ENCODE measurements at regions not wholly inside any gene's neighbourhood (a gene's known extent, or its start where the extent isn't known, plus 50 kb on each side); places are given as distances from the start of the nearest gene placed in this dataset.

DNA sequence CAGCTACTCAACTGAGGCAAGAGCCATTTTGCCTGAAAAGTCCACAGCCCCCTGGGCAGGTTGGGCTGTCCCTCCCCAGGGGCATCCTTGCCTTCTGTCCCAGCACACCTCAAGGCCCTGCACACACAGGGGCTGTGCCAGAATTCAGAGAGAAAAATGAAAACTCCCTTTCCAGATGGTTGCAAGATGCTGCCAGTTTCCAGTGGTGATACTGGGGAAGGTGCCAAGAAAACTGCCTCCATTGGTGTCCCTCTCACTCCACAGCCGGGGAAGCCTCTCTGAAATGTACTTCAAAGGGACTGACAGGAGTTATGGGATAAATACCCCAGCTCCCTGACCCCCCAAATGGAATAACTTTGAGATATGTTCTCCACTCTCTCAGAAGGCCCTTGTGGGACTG is 154.2 kb upstream of the MAFB start:
- TF ChIP-seq LEF1 (IDR thresholded peaks at IDR 0.05; ENCODE audit: borderline replicate concordance): no peak
- no peak for TF ChIP-seq SP1 (IDR thresholded peaks at IDR 0.05)
- TF ChIP-seq, protein P1, sequence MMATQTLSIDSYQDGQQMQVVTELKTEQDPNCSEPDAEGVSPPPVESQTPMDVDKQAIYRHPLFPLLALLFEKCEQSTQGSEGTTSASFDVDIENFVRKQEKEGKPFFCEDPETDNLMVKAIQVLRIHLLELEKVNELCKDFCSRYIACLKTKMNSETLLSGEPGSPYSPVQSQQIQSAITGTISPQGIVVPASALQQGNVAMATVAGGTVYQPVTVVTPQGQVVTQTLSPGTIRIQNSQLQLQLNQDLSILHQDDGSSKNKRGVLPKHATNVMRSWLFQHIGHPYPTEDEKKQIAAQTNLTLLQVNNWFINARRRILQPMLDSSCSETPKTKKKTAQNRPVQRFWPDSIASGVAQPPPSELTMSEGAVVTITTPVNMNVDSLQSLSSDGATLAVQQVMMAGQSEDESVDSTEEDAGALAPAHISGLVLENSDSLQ (IDR thresholded peaks at IDR 0.05): no peak
- no peak for TF ChIP-seq NFRKB (IDR thresholded peaks at IDR 0.05)
- no peak for TF ChIP-seq TARDBP (IDR thresholded peaks at IDR 0.05)
- no peak for TF ChIP-seq BHLHE40 (IDR thresholded peaks at IDR 0.05; ENCODE audit: borderline replicate concordance)
- no peak for TF ChIP-seq L3MBTL2 (conservative IDR thresholded peaks at IDR 0.05)
- TF ChIP-seq FOXK2 (IDR thresholded peaks at IDR 0.05): no peak
- TF ChIP-seq FOXA1 (IDR thresholded peaks at IDR 0.05): no peak
- TF ChIP-seq HDGF (IDR thresholded peaks at IDR 0.05; ENCODE audit: borderline replicate concordance): no peak
- TF ChIP-seq ELF4 (IDR thresholded peaks at IDR 0.05): no peak
- no peak for TF ChIP-seq FOXM1 (IDR thresholded peaks at IDR 0.05; ENCODE audit: borderline replicate concordance)
- TF ChIP-seq ZNF384 (IDR thresholded peaks at IDR 0.05): no peak
- TF ChIP-seq CTBP1 (IDR thresholded peaks at IDR 0.05; ENCODE audit: borderline replicate concordance): no peak
